Gastroesophageal sphincter (tissue), 3 donors: ENCODE measurements at regions not wholly inside any gene's neighbourhood (a gene's known extent, or its start where the extent isn't known, plus 50 kb on each side); places are given as distances from the start of the nearest gene placed in this dataset.

Experiments used
- EP300 ChIP-seq: sonication (generic); formaldehyde crosslinking; IDR thresholded peaks from one replicate; pipeline ENCODE4 v1.6.1; 2017; ENCODE audit warnings: antibody characterized with exemption, mild to moderate bottlenecking
- POLR2A ChIP-seq, 2 donors: fragments of 450-650 bp; IDR thresholded peaks; one replicate each; pipeline ENCODE4 v1.6.1; 2017; ENCODE audit warnings: antibody characterized with exemption in 2 of 2, mild to moderate bottlenecking in 2 of 2, moderate library complexity in 1 of 2
- TF ChIP-seq, protein P1 (sequence below), 4 experiments: fragments of 200-600 bp in 2 of 4; fragments of 450-650 bp in 2 of 4; sonication (generic) in 1 of 4; IDR thresholded peaks; one replicate each; pipeline ENCODE4 v1.5.1; 2017 to 2019; ENCODE audit warnings: antibody characterized with exemption in 4 of 4, mild to moderate bottlenecking in 2 of 4, moderate library complexity in 2 of 4

DNA sequence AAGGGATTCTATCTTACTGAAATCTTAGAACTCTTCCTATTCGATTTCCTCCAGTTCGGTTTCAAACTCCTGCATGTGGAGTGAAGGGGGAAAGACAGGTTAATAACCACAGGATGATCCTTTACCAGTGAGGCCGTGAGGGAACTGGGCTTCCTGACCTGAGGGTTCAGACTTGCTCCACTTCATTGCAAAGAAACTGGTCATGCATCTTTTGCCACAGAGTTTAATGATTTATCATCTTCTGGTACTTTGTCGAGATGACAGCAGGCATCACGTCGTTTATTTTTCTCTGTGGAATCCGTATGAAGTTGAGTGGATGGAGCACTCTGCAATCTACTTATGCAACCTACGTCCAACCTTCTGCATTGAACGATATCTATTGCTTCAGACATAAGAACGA lies 145.9 kb upstream of the NLGN4X start:
- TF ChIP-seq POLR2A (IDR thresholded peaks at IDR 0.05) (no peak), EP300 (no peak)
- TF ChIP-seq, protein P1, sequence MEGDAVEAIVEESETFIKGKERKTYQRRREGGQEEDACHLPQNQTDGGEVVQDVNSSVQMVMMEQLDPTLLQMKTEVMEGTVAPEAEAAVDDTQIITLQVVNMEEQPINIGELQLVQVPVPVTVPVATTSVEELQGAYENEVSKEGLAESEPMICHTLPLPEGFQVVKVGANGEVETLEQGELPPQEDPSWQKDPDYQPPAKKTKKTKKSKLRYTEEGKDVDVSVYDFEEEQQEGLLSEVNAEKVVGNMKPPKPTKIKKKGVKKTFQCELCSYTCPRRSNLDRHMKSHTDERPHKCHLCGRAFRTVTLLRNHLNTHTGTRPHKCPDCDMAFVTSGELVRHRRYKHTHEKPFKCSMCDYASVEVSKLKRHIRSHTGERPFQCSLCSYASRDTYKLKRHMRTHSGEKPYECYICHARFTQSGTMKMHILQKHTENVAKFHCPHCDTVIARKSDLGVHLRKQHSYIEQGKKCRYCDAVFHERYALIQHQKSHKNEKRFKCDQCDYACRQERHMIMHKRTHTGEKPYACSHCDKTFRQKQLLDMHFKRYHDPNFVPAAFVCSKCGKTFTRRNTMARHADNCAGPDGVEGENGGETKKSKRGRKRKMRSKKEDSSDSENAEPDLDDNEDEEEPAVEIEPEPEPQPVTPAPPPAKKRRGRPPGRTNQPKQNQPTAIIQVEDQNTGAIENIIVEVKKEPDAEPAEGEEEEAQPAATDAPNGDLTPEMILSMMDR (IDR thresholded peaks at IDR 0.05): no peak
